Stimulated activated effector memory CD8-positive, alpha-beta T cell treated with anti-CD3 and anti-CD28 coated beads, Interleukin-12 subunit alpha, Interleukin-12 subunit beta, amount 100 ng/mL, for 72 hours (primary cell): ENCODE measurements at regions not wholly inside any gene's neighbourhood (a gene's known extent, or its start where the extent isn't known, plus 50 kb on each side); places are given as distances from the start of the nearest gene placed in this dataset.

Experiments
- ATAC-seq: fragments of 150-1000 bp; cut with Tn5 transposase; 2 replicates; pipeline ENCODE4 v1.10.0; 2021
- DNase-seq, 2 donors: peaks; one replicate each; pipeline ENCODE4 v3.0.0; 2021 to 2022; ENCODE audit warnings: low spot score in 2 of 2
- H3K27ac Mint-ChIP-seq: one replicate; pipeline ENCODE4 v1.8.0; 2022; ENCODE audit warnings: mild to moderate bottlenecking, mixed read lengths
- H3K36me3 Mint-ChIP-seq: one replicate; pipeline ENCODE4 v1.8.0; 2022; ENCODE audit warnings: mild to moderate bottlenecking, mixed read lengths
- H3K4me1 Mint-ChIP-seq: one replicate; pipeline ENCODE4 v1.8.0; 2022; ENCODE audit warnings: mixed read lengths
- H3K4me3 Mint-ChIP-seq: one replicate; pipeline ENCODE4 v1.8.0; 2022; ENCODE audit warnings: mild to moderate bottlenecking, mixed read lengths
- H3K9me3 Mint-ChIP-seq: one replicate; pipeline ENCODE4 v1.8.0; 2022; ENCODE audit warnings: mixed read lengths

GRCh38 chr15:35723120-35723847, 177.3 kb upstream of the DPH6 start:
- H3K9me3 Mint-ChIP-seq: peaks cover 3% of the 10 kb centered on the region
- ATAC-seq (no peak), DNase-seq (no peak)
- no peak overlapping the region for H3K27ac Mint-ChIP-seq
- no peaks in the 10 kb centered on the region for H3K36me3 Mint-ChIP-seq
- H3K4me1 Mint-ChIP-seq: no peaks in the 10 kb centered on the region
- H3K4me3 Mint-ChIP-seq: no peak overlapping the region

GRCh38 chr15:35723852-35724251, 177.9 kb upstream of the DPH6 start:
- Mint-ChIP-seq H3K36me3 (no peaks in the 10 kb centered on the region), H3K4me3 (no peak overlapping the region), H3K27ac (no peak overlapping the region), H3K9me3 (peaks cover 3% of the 10 kb centered on the region), H3K4me1 (no peaks in the 10 kb centered on the region)
- ATAC-seq (no peak), DNase-seq (no peak)

- H3K36me3 Mint-ChIP-seq: no peaks in the 10 kb centered on the region
- no peaks in the 10 kb centered on the region for H3K9me3 Mint-ChIP-seq
- DNase-seq (no peak), ATAC-seq (no peak)
- H3K27ac Mint-ChIP-seq: no peak overlapping the region
- H3K4me1 Mint-ChIP-seq: no peaks in the 10 kb centered on the region
- no peak overlapping the region for H3K4me3 Mint-ChIP-seq
Measured at GRCh38 chr15:35724626-35725025, 178.7 kb upstream of the DPH6 start.

- DNase-seq (no peak), ATAC-seq (no peak)
- no peak overlapping the region for H3K4me3 Mint-ChIP-seq
- no peaks in the 10 kb centered on the region for H3K4me1 Mint-ChIP-seq
- no peak overlapping the region for H3K27ac Mint-ChIP-seq
- no peaks in the 10 kb centered on the region for H3K9me3 Mint-ChIP-seq
- H3K36me3 Mint-ChIP-seq: no peaks in the 10 kb centered on the region
Measured at GRCh38 chr15:35725353-35725752, 179.4 kb upstream of the DPH6 start.

GRCh38 chr15:35727627-35728026, 181.7 kb upstream of the DPH6 start:
- H3K4me3 Mint-ChIP-seq: no peak overlapping the region
- no peaks in the 10 kb centered on the region for H3K4me1 Mint-ChIP-seq
- no peak overlapping the region for H3K27ac Mint-ChIP-seq
- ATAC-seq (no peak), DNase-seq (no peak)
- no peaks in the 10 kb centered on the region for H3K36me3 Mint-ChIP-seq
- no peaks in the 10 kb centered on the region for H3K9me3 Mint-ChIP-seq

- no peaks in the 10 kb centered on the region for H3K36me3 Mint-ChIP-seq
- ATAC-seq: no peak
- H3K4me1 Mint-ChIP-seq: no peaks in the 10 kb centered on the region
- H3K9me3 Mint-ChIP-seq: no peaks in the 10 kb centered on the region
- H3K27ac Mint-ChIP-seq: no peak overlapping the region
- DNase-seq: no peak
- H3K4me3 Mint-ChIP-seq: no peak overlapping the region
Measured at GRCh38 chr15:35728219-35728940, 182.4 kb upstream of the DPH6 start.

- Mint-ChIP-seq H3K4me1 (no peaks in the 10 kb centered on the region), H3K4me3 (no peak overlapping the region), H3K36me3 (no peaks in the 10 kb centered on the region), H3K9me3 (no peaks in the 10 kb centered on the region), H3K27ac (no peak overlapping the region)
- ATAC-seq (no peak), DNase-seq (no peak)
Measured at GRCh38 chr15:35736150-35736549, 190.2 kb upstream of the DPH6 start.

GRCh38 chr15:35737441-35737840, 191.5 kb upstream of the DPH6 start:
- DNase-seq (no peak), ATAC-seq (no peak)
- Mint-ChIP-seq H3K4me1 (no peaks in the 10 kb centered on the region), H3K27ac (no peak overlapping the region), H3K4me3 (no peak overlapping the region), H3K9me3 (no peaks in the 10 kb centered on the region), H3K36me3 (no peaks in the 10 kb centered on the region)

- no peaks in the 10 kb centered on the region for H3K4me1 Mint-ChIP-seq
- H3K9me3 Mint-ChIP-seq: no peaks in the 10 kb centered on the region
- no peak for ATAC-seq
- no peak overlapping the region for H3K27ac Mint-ChIP-seq
- no peaks in the 10 kb centered on the region for H3K36me3 Mint-ChIP-seq
- H3K4me3 Mint-ChIP-seq: no peak overlapping the region
- no peak for DNase-seq
Measured at GRCh38 chr15:35738370-35738769, 192.4 kb upstream of the DPH6 start.

- Mint-ChIP-seq H3K36me3 (no peaks in the 10 kb centered on the region), H3K4me3 (no peak overlapping the region), H3K27ac (no peak overlapping the region), H3K9me3 (no peaks in the 10 kb centered on the region), H3K4me1 (no peaks in the 10 kb centered on the region)
- DNase-seq: no peak
- no peak for ATAC-seq
Measured at GRCh38 chr15:35740761-35741160, 194.8 kb upstream of the DPH6 start.

GRCh38 chr15:35741395-35741794, 195.4 kb upstream of the DPH6 start:
- DNase-seq: no peak
- Mint-ChIP-seq H3K27ac (no peak overlapping the region), H3K36me3 (no peaks in the 10 kb centered on the region), H3K4me3 (no peak overlapping the region), H3K4me1 (no peaks in the 10 kb centered on the region), H3K9me3 (no peaks in the 10 kb centered on the region)
- ATAC-seq: no peak

GRCh38 chr15:35741881-35742280, 195.9 kb upstream of the DPH6 start:
- H3K36me3 Mint-ChIP-seq: no peaks in the 10 kb centered on the region
- H3K4me1 Mint-ChIP-seq: no peaks in the 10 kb centered on the region
- no peak for ATAC-seq
- H3K9me3 Mint-ChIP-seq: no peaks in the 10 kb centered on the region
- no peak for DNase-seq
- H3K4me3 Mint-ChIP-seq: no peak overlapping the region
- no peak overlapping the region for H3K27ac Mint-ChIP-seq

GRCh38 chr15:35743321-35743720, 197.4 kb upstream of the DPH6 start:
- Mint-ChIP-seq H3K4me1 (no peaks in the 10 kb centered on the region), H3K36me3 (no peaks in the 10 kb centered on the region), H3K4me3 (no peak overlapping the region), H3K9me3 (no peaks in the 10 kb centered on the region), H3K27ac (no peak overlapping the region)
- no peak for DNase-seq
- ATAC-seq: no peak

- peak; percentile 34 for ATAC-seq
- DNase-seq: no peak
- H3K4me1 Mint-ChIP-seq: no peaks in the 10 kb centered on the region
- no peaks in the 10 kb centered on the region for H3K9me3 Mint-ChIP-seq
- no peak overlapping the region for H3K27ac Mint-ChIP-seq
- no peak overlapping the region for H3K4me3 Mint-ChIP-seq
- no peaks in the 10 kb centered on the region for H3K36me3 Mint-ChIP-seq
Measured at GRCh38 chr15:35746121-35746520, 200.2 kb upstream of the DPH6 start.

GRCh38 chr15:35748105-35748504, 202.1 kb upstream of the DPH6 start:
- no peaks in the 10 kb centered on the region for H3K4me1 Mint-ChIP-seq
- no peaks in the 10 kb centered on the region for H3K36me3 Mint-ChIP-seq
- no peak overlapping the region for H3K4me3 Mint-ChIP-seq
- no peak overlapping the region for H3K27ac Mint-ChIP-seq
- ATAC-seq (no peak), DNase-seq (no peak)
- no peaks in the 10 kb centered on the region for H3K9me3 Mint-ChIP-seq

- H3K27ac Mint-ChIP-seq: no peak overlapping the region
- ATAC-seq: no peak
- no peaks in the 10 kb centered on the region for H3K4me1 Mint-ChIP-seq
- H3K9me3 Mint-ChIP-seq: no peaks in the 10 kb centered on the region
- DNase-seq: no peak
- H3K36me3 Mint-ChIP-seq: no peaks in the 10 kb centered on the region
- no peak overlapping the region for H3K4me3 Mint-ChIP-seq
Measured at GRCh38 chr15:35750051-35750450, 204.1 kb upstream of the DPH6 start.
